HG02759 (cell line): ENCODE measurements at regions not wholly inside any gene's neighbourhood (a gene's known extent, or its start where the extent isn't known, plus 50 kb on each side); places are given as distances from the start of the nearest gene placed in this dataset.
"Not testable (repeated sequence)": the region's sequence is repeated elsewhere in the genome, so short reads cannot be mapped to it uniquely, and the experiment has no call there.

Experiments used
- ATAC-seq: cut with Tn5 transposase; IDR thresholded peaks from one replicate; pipeline ENCODE4 v1.9.1; 2021; ENCODE audit warnings: mild to moderate bottlenecking, moderate library complexity; ENCODE audit not compliant: unreplicated experiment

GRCh38 chr1:241447031-241447644 is 72.4 kb downstream of the FH start:
- ATAC-seq = no peak

DNA sequence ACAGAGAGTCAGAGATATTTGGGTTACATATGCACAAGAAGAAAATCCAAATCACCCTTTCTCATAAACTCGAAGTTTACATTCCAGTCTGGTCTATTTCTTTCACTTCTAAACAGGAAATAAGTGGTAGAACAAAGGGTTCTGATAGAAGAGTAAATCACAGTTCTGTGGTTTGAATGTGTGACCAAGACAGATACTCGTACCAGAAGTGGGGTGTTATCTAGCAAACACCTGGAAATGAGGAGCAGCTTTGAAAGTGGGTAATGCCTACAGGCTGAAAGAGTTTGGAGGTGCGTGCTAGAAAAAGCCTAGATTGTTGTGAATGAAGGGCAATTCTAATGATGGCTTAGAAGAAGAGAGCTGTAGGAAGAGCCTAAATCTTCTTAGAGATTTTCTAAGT is 74.7 kb downstream of the FH start:
- no peak for ATAC-seq

GRCh38 chr1:241443561-241443960 is 76.0 kb downstream of the FH start:
- ATAC-seq = no peak

DNA sequence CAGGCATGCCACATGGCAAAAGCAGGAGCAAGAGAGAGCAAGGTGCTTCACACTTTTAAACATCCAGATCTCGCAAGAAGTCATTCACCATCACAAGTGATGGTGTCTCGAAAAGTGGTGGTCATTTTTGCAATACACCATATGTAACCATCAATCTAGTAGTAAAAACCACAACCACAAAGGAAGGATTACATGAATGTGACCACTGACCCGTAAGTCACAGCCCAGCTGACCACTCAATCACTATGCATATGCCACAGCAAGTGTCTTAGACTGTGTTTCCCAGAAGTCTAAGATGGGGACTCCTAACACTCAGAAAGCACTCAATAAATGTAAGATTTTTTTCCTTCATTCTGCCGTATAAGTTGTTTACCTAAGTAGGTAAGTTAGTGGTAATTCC is 76.9 kb downstream of the FH start:
- no peak for ATAC-seq

DNA sequence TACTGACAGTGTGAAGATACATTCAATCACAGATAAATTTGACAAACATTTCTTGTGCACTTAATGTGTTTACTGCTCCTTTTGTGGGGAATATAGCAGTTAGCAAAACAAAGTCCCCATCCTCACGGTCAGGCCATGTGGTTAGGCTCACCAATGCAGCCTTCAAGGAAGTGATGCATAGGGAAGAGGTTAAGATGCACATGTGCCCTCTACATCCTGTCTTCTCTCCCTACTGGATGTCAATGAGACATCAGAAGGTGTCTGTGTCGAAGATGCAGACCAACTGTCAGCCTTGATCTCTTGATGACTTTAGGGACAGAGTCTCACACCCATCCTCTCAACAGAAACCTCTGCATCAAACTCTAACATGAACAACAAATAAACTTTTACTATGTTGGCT is 78.7 kb downstream of the FH start:
- ATAC-seq = no peak

- ATAC-seq = not testable (repeated sequence)
These were observed 80.9 kb downstream of the FH start for GRCh38 chr1:241438686-241439085.

DNA sequence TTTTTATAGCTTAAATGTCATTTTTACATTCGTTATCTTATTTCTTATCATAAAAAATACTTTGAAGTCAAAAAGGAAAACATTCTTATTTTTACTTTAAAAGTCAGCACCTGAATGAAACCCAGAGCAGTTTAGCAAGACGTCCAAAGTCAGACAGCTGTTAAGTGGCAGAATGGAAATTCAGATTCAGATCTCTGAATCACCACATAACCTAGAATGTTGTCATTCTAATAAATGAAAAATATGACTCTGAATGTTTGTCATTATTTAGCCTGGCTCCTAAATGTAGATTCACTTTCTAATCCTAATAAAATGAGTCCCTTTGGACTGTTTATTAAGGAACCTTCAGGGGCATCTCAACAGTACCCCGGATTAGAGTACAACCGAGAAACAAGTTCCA is 75.2 kb upstream of the RGS7 start:
- no peak for ATAC-seq

GRCh38 chr1:241425091-241425490 is 68.1 kb upstream of the RGS7 start:
- not testable (repeated sequence) for ATAC-seq

- peak; percentile 10 for ATAC-seq
These were observed 67.5 kb upstream of the RGS7 start for GRCh38 chr1:241424480-241424971.

DNA sequence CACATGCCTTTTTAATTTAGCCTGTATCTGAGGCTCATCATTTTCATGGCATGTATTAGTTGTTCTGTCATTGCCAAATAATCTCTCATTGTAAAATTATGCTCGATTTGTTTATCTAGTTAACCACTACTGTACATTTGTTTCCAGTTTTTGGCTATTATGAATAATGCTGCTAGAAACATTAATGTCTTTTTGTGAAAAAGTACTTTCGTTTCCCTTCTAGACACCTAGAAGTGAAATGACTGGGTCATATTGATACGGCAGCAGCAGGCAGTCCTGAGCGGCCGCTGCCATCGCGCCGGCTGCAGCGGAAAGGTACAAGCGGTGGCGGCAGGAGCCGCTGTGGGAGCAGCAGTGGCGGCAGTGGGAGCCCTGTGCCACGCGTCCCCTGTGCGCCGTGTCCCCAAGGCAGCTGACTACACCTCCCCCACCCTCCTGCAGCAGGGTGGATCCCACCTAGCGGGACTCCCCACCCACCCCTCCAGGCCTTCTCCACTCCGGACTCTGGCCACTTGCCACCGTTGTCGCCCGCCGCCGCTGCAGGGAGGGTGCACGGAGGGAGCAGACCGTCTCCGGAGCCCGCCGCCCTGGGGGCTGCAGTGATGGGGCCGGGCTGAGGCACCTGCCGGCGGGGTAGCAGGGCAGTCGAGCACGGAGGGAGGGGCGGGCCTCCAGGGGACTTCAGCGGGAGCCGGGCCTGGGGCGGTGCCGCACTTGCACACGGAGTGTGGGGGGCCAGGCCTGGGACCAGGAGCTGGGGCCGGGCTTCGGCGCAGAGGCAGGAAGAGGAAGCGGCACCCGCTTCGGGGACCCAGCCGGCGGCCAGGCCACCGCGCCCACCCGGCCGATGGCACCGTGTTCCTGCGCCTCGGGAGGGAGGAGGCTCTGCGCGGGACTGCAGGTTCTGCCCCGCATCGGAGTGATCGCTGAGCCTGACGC is 66.8 kb upstream of the RGS7 start:
- ATAC-seq = peak; percentile 96

DNA sequence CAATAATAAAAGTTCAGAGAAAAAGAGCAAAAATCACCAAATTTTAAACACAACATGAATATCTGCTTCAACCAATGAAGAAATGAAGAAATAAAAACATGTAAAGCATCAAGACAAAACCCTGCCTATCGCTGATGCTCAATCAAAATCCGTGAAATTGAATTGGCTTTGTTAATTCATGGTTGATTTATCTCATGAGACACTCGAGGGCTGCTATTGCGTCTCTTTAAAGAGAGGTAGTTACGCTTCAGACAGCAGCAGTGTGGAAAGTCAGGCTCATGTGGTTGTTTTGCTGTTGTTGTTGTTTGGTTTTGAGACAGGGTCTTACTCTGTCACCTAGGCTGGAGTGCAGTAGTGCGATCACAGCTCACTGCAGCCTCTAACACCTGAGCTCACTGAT is 65.5 kb upstream of the RGS7 start:
- no peak for ATAC-seq

DNA sequence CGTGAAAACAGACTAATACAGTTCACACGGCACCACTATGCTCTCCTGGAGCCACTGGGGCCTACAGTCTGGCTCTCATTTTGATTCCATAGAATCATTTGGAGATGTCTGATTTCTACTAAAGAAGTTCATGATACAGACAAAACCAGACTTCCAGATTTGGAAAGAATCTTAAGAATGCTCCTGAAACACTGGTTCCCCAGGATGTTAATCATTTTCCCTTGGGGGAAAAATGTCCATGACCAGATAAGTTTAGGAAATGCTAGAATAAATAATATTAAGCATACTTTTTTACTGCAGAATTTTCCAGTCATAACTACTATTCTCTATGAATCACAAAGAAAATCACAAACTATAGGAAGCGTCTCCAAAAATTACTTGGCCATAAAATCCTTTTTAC is 63.0 kb upstream of the RGS7 start:
- no peak for ATAC-seq

- no peak for ATAC-seq
These were observed 60.3 kb upstream of the RGS7 start for GRCh38 chr1:241417258-241417657.

GRCh38 chr1:241413974-241414373 is 57.0 kb upstream of the RGS7 start:
- ATAC-seq = no peak

DNA sequence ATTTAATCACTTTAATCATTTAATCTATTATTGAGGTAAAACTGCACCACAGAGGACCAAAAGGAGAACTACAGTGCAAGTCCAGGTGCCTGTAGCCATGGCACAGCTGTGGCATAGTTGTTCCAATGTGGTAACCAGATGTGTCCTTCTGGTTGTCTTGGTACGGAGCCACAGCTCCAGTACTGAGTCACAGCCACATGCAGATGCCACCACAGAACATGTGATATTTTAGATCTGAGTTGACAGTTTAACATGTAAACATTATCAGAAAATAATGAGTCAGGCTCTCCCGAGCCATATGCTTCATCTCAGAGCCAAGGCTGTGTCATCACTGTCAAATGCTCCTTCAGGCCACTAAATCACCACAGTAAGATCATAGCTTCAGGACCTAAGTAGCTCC is 56.4 kb upstream of the RGS7 start:
- ATAC-seq = peak; percentile 74

GRCh38 chr1:241412646-241413045 is 55.6 kb upstream of the RGS7 start:
- ATAC-seq = no peak

GRCh38 chr1:241411776-241412338 is 54.9 kb upstream of the RGS7 start:
- no peak for ATAC-seq

DNA sequence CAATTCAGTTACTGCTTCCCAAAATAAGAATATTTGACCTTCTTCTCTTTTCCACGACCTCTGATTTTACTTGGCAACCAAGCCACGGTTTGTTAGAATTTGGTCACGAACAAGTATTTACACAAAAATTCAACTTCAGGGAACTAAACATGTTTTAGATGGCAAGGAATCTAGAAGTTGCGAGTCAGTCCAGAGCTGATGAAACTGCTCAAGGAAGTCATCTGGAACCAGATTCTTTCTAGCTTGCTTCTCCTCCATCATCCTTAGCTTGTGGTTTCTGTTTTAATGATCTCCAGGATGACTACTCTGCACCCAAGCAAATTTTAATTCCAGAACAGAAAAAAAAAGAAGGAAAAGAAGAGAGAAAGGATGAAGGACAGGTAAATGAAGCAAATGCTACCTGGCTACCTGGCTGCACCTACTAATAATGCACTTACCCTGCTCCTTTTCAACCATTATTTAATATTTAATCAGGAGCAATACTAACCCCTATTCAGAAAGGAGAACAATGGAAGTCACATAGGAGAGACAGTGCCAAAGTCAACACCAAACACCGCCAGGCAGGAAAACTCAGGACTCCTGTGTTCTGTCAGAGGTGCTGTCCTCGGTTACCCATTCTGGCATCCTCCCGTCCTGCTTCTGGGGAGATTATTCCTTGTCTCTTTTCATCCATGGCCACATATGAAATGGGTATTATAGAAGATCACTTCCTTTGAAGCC is 54.2 kb upstream of the RGS7 start:
- no peak for ATAC-seq

DNA sequence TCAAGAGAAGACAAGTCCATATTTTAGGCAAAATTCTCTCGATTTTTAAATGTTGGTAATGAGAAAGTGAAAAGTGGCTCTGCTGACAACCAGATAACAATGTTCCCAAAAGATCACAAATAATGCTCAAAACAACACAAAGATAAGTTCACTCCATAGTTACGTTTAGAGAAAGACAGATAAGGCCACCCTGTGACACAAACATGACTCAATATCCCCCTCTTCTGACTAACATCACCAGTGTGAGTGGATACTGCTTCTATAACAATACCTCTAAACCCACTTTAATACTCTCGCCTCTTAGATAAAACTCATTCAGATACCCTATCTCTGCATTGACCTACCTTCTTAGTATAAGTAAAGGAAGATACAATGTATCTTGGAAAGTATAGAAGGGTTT is 51.2 kb upstream of the RGS7 start:
- ATAC-seq = no peak
